CD14-positive monocyte (primary cell): ENCODE measurements at regions not wholly inside any gene's neighbourhood (a gene's known extent, or its start where the extent isn't known, plus 50 kb on each side); places are given as distances from the start of the nearest gene placed in this dataset. TPM values are rescaled to one million over a fixed set of nuclear protein-coding genes. Genes with fewer than 3 reads are reported as not detected.

Experiments
- DNase-seq, 3 donors: peaks; one replicate each; pipeline ENCODE4 v3.0.0-alpha.2; 2011 to 2022
- H2AFZ ChIP-seq: 2 replicates; pipeline ENCODE4 v1.6.0; 2012; ENCODE audit warnings: mild to moderate bottlenecking, low read depth, low read length, inconsistent platforms; ENCODE audit not compliant: insufficient read depth, poor library complexity, severe bottlenecking
- H3K27ac ChIP-seq, 2 donors: 1 replicate in 1 of 2; 2 replicates in 1 of 2; pipeline ENCODE4 v1.5.1; 2012 to 2013; ENCODE audit warnings: low read length in 2 of 2, control low read depth in 1 of 2, inconsistent platforms in 1 of 2, low read depth in 1 of 2, mild to moderate bottlenecking in 1 of 2
- H3K27me3 ChIP-seq, 2 donors: one replicate each; pipeline versions ENCODE4 v1.6.0 to v1.6.1; 2011 to 2013; ENCODE audit warnings: low read length in 2 of 2; ENCODE audit not compliant: control insufficient read depth in 2 of 2, insufficient read depth in 2 of 2
- H3K36me3 ChIP-seq, 2 donors: replicated peaks in 1 of 2; 1 replicate in 1 of 2; 2 replicates in 1 of 2; pipeline versions ENCODE4 v1.5.1 to v1.6.1; 2012 to 2013; ENCODE audit warnings: low read length in 2 of 2, control low read depth in 1 of 2, inconsistent platforms in 1 of 2, mild to moderate bottlenecking in 1 of 2; ENCODE audit not compliant: insufficient read depth in 2 of 2, control insufficient read depth in 1 of 2
- H3K4me1 ChIP-seq, 2 donors: 1 replicate in 1 of 2; 2 replicates in 1 of 2; pipeline versions ENCODE4 v1.5.1 to v1.6.1; 2012 to 2013; ENCODE audit warnings: low read length in 2 of 2, control low read depth in 1 of 2, inconsistent platforms in 1 of 2, mild to moderate bottlenecking in 1 of 2, moderate library complexity in 1 of 2; ENCODE audit not compliant: insufficient read depth in 2 of 2, control insufficient read depth in 1 of 2
- H3K4me2 ChIP-seq: replicated peaks from 2 replicates; pipeline ENCODE3; 2012; ENCODE audit warnings: low read length, moderate library complexity, mild to moderate bottlenecking; ENCODE audit not compliant: poor library complexity, severe bottlenecking; ENCODE audit errors: extremely low read depth
- H3K4me3 ChIP-seq, 3 experiments: fragments of 200-600 bp in 1 of 3; sonication (generic) in 1 of 3; replicated peaks in 1 of 3; 1 replicate in 2 of 3; 2 replicates in 1 of 3; pipeline ENCODE4 v1.5.1; 2011 to 2013; ENCODE audit warnings: low read length in 3 of 3, mild to moderate bottlenecking in 3 of 3, control low read depth in 2 of 3, low read depth in 2 of 3, inconsistent platforms in 1 of 3, moderate library complexity in 1 of 3
- H3K79me2 ChIP-seq: 2 replicates; pipeline ENCODE4 v1.6.0; 2012; ENCODE audit warnings: mild to moderate bottlenecking, control low read depth, inconsistent platforms, low read length, moderate library complexity; ENCODE audit not compliant: insufficient read depth
- H3K9ac ChIP-seq: 2 replicates; pipeline ENCODE4 v1.6.0; 2017; ENCODE audit warnings: low read length, mild to moderate bottlenecking; ENCODE audit not compliant: insufficient read depth, poor library complexity, severe bottlenecking
- H3K9me3 ChIP-seq, 2 donors: replicated peaks in 1 of 2; 1 replicate in 1 of 2; 2 replicates in 1 of 2; pipeline versions ENCODE4 v1.5.1 to v1.6.1; 2012 to 2013; ENCODE audit warnings: low read length in 2 of 2, control low read depth in 1 of 2; ENCODE audit not compliant: control insufficient read depth in 1 of 2, insufficient read depth in 1 of 2
- H4K20me1 ChIP-seq: 2 replicates; pipeline ENCODE4 v1.6.0; 2012; ENCODE audit warnings: mild to moderate bottlenecking, low read length, control low read depth, moderate library complexity; ENCODE audit not compliant: insufficient read depth
- H3K27ac Mint-ChIP-seq, 7 donors: one replicate each; pipeline ENCODE4 v1.8.0; 2020; ENCODE audit warnings: mild to moderate bottlenecking in 7 of 7, mixed read lengths in 7 of 7, moderate library complexity in 6 of 7, inconsistent platforms in 2 of 7
- H3K27me3 Mint-ChIP-seq, 3 donors: one replicate each; pipeline ENCODE4 v1.8.0; 2021 to 2022; ENCODE audit warnings: low read depth in 3 of 3, mild to moderate bottlenecking in 3 of 3, mixed read lengths in 3 of 3, moderate library complexity in 3 of 3, inconsistent platforms in 1 of 3
- H3K36me3 Mint-ChIP-seq, 2 donors: one replicate each; pipeline ENCODE4 v1.8.0; 2020; ENCODE audit warnings: mixed read lengths in 2 of 2, inconsistent platforms in 1 of 2, mild to moderate bottlenecking in 1 of 2
- H3K4me1 Mint-ChIP-seq: one replicate; pipeline ENCODE4 v1.8.0; 2020; ENCODE audit warnings: mild to moderate bottlenecking, mixed read lengths
- H3K4me3 Mint-ChIP-seq, 2 donors: one replicate each; pipeline ENCODE4 v1.8.0; 2020; ENCODE audit warnings: mild to moderate bottlenecking in 2 of 2, mixed read lengths in 2 of 2, moderate library complexity in 1 of 2
- H3K9me3 Mint-ChIP-seq, 7 donors: one replicate each; pipeline ENCODE4 v1.8.0; 2020 to 2022; ENCODE audit warnings: mixed read lengths in 7 of 7, mild to moderate bottlenecking in 6 of 7, moderate library complexity in 6 of 7, inconsistent platforms in 2 of 7
- CTCF ChIP-seq: fragments of 200-600 bp; IDR thresholded peaks from one replicate; pipeline ENCODE4 v1.8.0; 2022; ENCODE audit warnings: antibody characterized with exemption, mild to moderate bottlenecking
- WGBS: methylation state at CpG from one replicate; pipeline ENCODE4 v1.1.5; 2013; ENCODE audit warnings: missing lambda C conversion rate; ENCODE audit not compliant: insufficient coverage; 5-methylcytosine and 5-hydroxymethylcytosine counted together
- intact Hi-C, 2 donors: fragments of 100-400 bp; cut with micrococcal nuclease; formaldehyde crosslinking; loops; one replicate each; pipeline versions ENCODE4 v1.15.0 to v1.15.1; 2023
- small RNA-seq: library from RNA; depleted of rRNA; stranded (forward); fragments of <200 nt; gene quantifications from one replicate; pipeline ENCODE3, GENCODE V24; 2012; ENCODE audit warnings: low read depth; ENCODE audit not compliant: insufficient read length

GRCh38 chr12:38589306-38589632 lies 272.7 kb downstream of the ALG10B start:
- no CpG with 5 or more reads among the region's 4 CpGs for WGBS
- no peaks in the 10 kb centered on the region for H3K36me3 ChIP-seq
- H2AFZ ChIP-seq = no peak overlapping the region
- H3K4me3 Mint-ChIP-seq = no peak overlapping the region
- no peak for TF ChIP-seq CTCF
- H3K9ac ChIP-seq = no peak overlapping the region
- H3K9me3 Mint-ChIP-seq = peaks cover 0 to 4% (median under 1%) of the 10 kb centered on the region in 7 donors
- intact Hi-C loops = no loop called here
- H3K27me3 ChIP-seq = no peaks in the 10 kb centered on the region
- H3K36me3 Mint-ChIP-seq = peaks cover 0 to 3% of the 10 kb centered on the region in 2 donors
- peaks cover 40% of the 10 kb centered on the region for H3K4me1 Mint-ChIP-seq
- H3K27ac ChIP-seq = no peak overlapping the region
- no peak overlapping the region for H3K27ac Mint-ChIP-seq
- peaks cover 38 to 39% of the 10 kb centered on the region in 2 donors for H3K4me1 ChIP-seq
- H3K27me3 Mint-ChIP-seq = no peaks in the 10 kb centered on the region
- no peak overlapping the region for H3K4me3 ChIP-seq
- no peak overlapping the region for H3K4me2 ChIP-seq
- H3K9me3 ChIP-seq = no peaks in the 10 kb centered on the region
- no peak for DNase-seq
- no peaks in the 10 kb centered on the region for H4K20me1 ChIP-seq
- no peaks in the 10 kb centered on the region for H3K79me2 ChIP-seq

- H3K4me3 Mint-ChIP-seq = no peak overlapping the region
- no peak for DNase-seq
- no peak overlapping the region for H3K4me3 ChIP-seq
- H3K4me1 Mint-ChIP-seq = no peaks in the 10 kb centered on the region
- H3K4me2 ChIP-seq = no peak overlapping the region
- H4K20me1 ChIP-seq = no peaks in the 10 kb centered on the region
- H3K27me3 ChIP-seq = no peaks in the 10 kb centered on the region
- H3K9me3 Mint-ChIP-seq = peaks cover 3 to 15% (median 10%) of the 10 kb centered on the region in 7 donors
- no peaks in the 10 kb centered on the region for H3K79me2 ChIP-seq
- no peaks in the 10 kb centered on the region for H3K9me3 ChIP-seq
- intact Hi-C loops = no loop called here
- H3K27ac Mint-ChIP-seq = no peak overlapping the region
- no peak for TF ChIP-seq CTCF
- H3K36me3 Mint-ChIP-seq = no peaks in the 10 kb centered on the region
- H3K27ac ChIP-seq = no peak overlapping the region
- no peak overlapping the region for H2AFZ ChIP-seq
- no peak overlapping the region for H3K9ac ChIP-seq
- no peaks in the 10 kb centered on the region for H3K4me1 ChIP-seq
- H3K27me3 Mint-ChIP-seq = peaks cover 0 to 3% (median 1%) of the 10 kb centered on the region in 3 donors
- H3K36me3 ChIP-seq = no peaks in the 10 kb centered on the region
Observed at GRCh38 chr12:38601949-38602348, 285.4 kb downstream of the ALG10B start.

Small RNAs in the stretch of these regions (small RNA-seq; reads per million reads assigned to genes)
- not detected for gene AC087897.1
